A673 (cell line): ENCODE measurements at regions not wholly inside any gene's neighbourhood (a gene's known extent, or its start where the extent isn't known, plus 50 kb on each side); places are given as distances from the start of the nearest gene placed in this dataset.

Experiments
- EZH2 ChIP-seq: fragments of 200-600 bp; sonication (generic); IDR thresholded peaks from 2 replicates; pipeline ENCODE4 v1.6.1; 2017; ENCODE audit warnings: borderline replicate concordance, low read depth, mild to moderate bottlenecking, mixed read lengths, antibody characterized with exemption, low read length; ENCODE audit not compliant: poor library complexity, severe bottlenecking
- TF ChIP-seq, protein P1 (sequence below): fragments of 300-800, 200-600 bp; sonication (generic); conservative IDR thresholded peaks from 2 replicates; pipeline ENCODE4 v1.5.1; 2017; ENCODE audit warnings: low read depth, mild to moderate bottlenecking, antibody characterized with exemption, low read length, moderate library complexity, mixed read lengths

DNA sequence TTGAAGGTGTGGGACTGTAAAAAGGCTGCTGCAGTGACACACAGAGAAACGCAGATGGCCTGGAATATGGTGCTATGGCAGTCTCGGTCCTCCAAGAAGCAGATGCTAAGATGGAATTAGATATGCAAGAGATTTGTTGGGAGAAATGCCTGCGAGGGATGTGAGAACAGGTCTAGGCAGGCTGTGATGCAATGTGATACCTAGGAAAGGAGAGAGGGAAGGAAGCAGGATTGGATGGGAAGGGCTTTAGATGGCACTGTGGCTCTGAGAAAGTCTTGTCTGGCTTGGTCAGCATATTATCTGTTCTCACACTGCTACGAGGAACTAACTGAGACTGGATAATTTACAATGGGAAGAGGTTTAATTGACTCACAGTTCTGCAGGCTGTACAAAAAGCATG is 374.4 kb downstream of the BCAT1 start:
- TF ChIP-seq, protein P1, sequence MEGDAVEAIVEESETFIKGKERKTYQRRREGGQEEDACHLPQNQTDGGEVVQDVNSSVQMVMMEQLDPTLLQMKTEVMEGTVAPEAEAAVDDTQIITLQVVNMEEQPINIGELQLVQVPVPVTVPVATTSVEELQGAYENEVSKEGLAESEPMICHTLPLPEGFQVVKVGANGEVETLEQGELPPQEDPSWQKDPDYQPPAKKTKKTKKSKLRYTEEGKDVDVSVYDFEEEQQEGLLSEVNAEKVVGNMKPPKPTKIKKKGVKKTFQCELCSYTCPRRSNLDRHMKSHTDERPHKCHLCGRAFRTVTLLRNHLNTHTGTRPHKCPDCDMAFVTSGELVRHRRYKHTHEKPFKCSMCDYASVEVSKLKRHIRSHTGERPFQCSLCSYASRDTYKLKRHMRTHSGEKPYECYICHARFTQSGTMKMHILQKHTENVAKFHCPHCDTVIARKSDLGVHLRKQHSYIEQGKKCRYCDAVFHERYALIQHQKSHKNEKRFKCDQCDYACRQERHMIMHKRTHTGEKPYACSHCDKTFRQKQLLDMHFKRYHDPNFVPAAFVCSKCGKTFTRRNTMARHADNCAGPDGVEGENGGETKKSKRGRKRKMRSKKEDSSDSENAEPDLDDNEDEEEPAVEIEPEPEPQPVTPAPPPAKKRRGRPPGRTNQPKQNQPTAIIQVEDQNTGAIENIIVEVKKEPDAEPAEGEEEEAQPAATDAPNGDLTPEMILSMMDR, result no peak
- no peak for TF ChIP-seq EZH2
